Bronchial epithelial cell (primary cell): ENCODE measurements at regions not wholly inside any gene's neighbourhood (a gene's known extent, or its start where the extent isn't known, plus 50 kb on each side); places are given as distances from the start of the nearest gene placed in this dataset.

ENCODE experiments used
- DNase-seq: peaks from one replicate; pipeline ENCODE4 v3.0.0-alpha.2; 2010; ENCODE audit warnings: low read depth
- FAIRE-seq: peaks from 2 replicates; lab custom pipeline; 2011; peaks lifted over from hg19 to GRCh38; lab: Jason Lieb, UNC
- H3K27me3 ChIP-seq: 2 replicates; pipeline ENCODE4 v1.5.1; 2011; ENCODE audit warnings: low read length; ENCODE audit not compliant: control insufficient read depth, insufficient read depth
- H3K36me3 ChIP-seq: 2 replicates; pipeline ENCODE4 v1.5.1; 2011; ENCODE audit warnings: low read length; ENCODE audit not compliant: control insufficient read depth, insufficient read depth
- H3K4me3 ChIP-seq: 2 replicates; pipeline ENCODE4 v1.5.1; 2011; ENCODE audit warnings: mild to moderate bottlenecking, low read depth, low read length, control low read depth
- TF ChIP-seq, protein P1 (sequence below): IDR thresholded peaks from 2 replicates; pipeline ENCODE4 v1.5.1; 2011; ENCODE audit warnings: mild to moderate bottlenecking, moderate library complexity, low read length, control low read depth, inconsistent platforms; ENCODE audit not compliant: insufficient read depth, severe bottlenecking

DNA sequence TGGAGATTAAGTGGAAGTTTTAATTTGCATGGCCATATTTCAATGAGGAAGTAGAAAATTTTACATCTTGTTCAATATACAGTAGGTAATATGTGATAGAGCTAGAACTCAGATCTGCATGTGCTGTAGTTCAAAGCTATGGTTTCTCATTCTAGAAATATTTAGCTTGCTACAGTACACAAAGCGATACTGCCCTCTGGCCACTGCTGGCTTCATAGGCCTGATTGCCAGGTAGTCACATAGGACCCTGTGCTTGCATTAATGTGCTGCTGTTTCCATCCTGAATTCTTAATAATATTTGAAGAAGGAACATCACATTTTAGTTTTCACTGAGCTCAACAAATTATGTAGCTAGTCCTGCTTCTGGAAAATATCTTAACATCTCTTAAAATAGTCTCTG lies 87.0 kb downstream of the PLSCR2 start:
- TF ChIP-seq, protein P1, sequence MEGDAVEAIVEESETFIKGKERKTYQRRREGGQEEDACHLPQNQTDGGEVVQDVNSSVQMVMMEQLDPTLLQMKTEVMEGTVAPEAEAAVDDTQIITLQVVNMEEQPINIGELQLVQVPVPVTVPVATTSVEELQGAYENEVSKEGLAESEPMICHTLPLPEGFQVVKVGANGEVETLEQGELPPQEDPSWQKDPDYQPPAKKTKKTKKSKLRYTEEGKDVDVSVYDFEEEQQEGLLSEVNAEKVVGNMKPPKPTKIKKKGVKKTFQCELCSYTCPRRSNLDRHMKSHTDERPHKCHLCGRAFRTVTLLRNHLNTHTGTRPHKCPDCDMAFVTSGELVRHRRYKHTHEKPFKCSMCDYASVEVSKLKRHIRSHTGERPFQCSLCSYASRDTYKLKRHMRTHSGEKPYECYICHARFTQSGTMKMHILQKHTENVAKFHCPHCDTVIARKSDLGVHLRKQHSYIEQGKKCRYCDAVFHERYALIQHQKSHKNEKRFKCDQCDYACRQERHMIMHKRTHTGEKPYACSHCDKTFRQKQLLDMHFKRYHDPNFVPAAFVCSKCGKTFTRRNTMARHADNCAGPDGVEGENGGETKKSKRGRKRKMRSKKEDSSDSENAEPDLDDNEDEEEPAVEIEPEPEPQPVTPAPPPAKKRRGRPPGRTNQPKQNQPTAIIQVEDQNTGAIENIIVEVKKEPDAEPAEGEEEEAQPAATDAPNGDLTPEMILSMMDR = no peak
- DNase-seq (peak; percentile 19), FAIRE-seq (no peak)
- Histone ChIP-seq H3K27me3 (no peaks in the 10 kb centered on the region), H3K4me3 (no peak overlapping the region), H3K36me3 (no peaks in the 10 kb centered on the region)

- TF ChIP-seq, protein P1 = no peak
- DNase-seq (no peak), FAIRE-seq (no peak)
Measured at GRCh38 chr3:146380046-146380445, 89.3 kb downstream of the PLSCR2 start.

DNA sequence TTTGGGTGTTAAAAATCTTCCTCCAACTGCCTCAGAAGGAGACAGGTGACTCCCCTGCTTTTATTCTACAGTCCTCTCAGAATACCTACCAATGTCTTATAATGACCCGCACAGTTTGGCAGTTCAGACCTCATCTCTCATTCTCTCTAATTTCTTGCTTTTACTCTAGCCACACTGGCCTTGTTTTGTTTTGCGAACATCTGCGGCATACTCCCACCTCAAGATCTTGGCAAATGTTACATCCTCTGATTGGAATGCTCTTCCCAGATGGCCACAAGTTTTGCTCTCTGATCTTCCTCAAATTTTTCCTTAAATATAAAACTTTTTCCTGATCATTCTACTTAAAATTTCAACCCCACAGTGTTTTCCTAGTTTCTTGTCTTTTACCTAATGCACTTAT lies 94.1 kb downstream of the PLSCR2 start:
- TF ChIP-seq, protein P1 = no peak
- FAIRE-seq (no peak), DNase-seq (no peak)
- no peaks in the 10 kb centered on the region for H3K36me3 ChIP-seq
- no peaks in the 10 kb centered on the region for H3K27me3 ChIP-seq
- no peak overlapping the region for H3K4me3 ChIP-seq

More at GRCh38 chr3:146380046-146380445, 89.3 kb downstream of the PLSCR2 start:
- Histone ChIP-seq H3K36me3 (no peaks in the 10 kb centered on the region), H3K4me3 (no peak overlapping the region), H3K27me3 (no peaks in the 10 kb centered on the region)

- FAIRE-seq = no peak
- Histone ChIP-seq H3K36me3 (no peaks in the 10 kb centered on the region), H3K4me3 (no peak overlapping the region), H3K27me3 (no peaks in the 10 kb centered on the region)
- TF ChIP-seq, protein P1 = no peak
- peak; percentile 1 for DNase-seq
Measured at GRCh38 chr3:146374146-146374545, 95.2 kb downstream of the PLSCR2 start.

GRCh38 chr3:146371902-146372301 lies 97.5 kb downstream of the PLSCR2 start:
- TF ChIP-seq, protein P1 = no peak
- no peak for DNase-seq
- Histone ChIP-seq H3K36me3 (no peaks in the 10 kb centered on the region), H3K27me3 (no peaks in the 10 kb centered on the region), H3K4me3 (no peak overlapping the region)
- no peak for FAIRE-seq

GRCh38 chr3:146368882-146369523 lies 100.4 kb downstream of the PLSCR2 start:
- Histone ChIP-seq H3K36me3 (no peaks in the 10 kb centered on the region), H3K4me3 (no peak overlapping the region), H3K27me3 (no peaks in the 10 kb centered on the region)
- FAIRE-seq (no peak), DNase-seq (no peak)
- TF ChIP-seq, protein P1 = no peak
